HCT116 (cell line): ENCODE measurements at regions not wholly inside any gene's neighbourhood (a gene's known extent, or its start where the extent isn't known, plus 50 kb on each side); places are given as distances from the start of the nearest gene placed in this dataset.

Experiments used
- ATAC-seq: fragments of 200-7000 bp; cut with Tn5 transposase; 2 replicates; pipeline ENCODE4 v1.9.1; 2020; ENCODE audit warnings: mild to moderate bottlenecking, moderate library complexity
- BruUV-seq: library from RNA; stranded (reverse); fragments of 400-500 nt; replicated peaks from 2 replicates; lab custom pipeline; 2021; lab: Mats Ljungman, UMichigan
- CTCF ChIA-PET: fragments of 300-600 bp; sonication (Branson Sonifier 250); formaldehyde crosslinking; loops from one replicate; lab custom pipeline; 2021; ENCODE audit warnings: antibody characterized with exemption; lab: Charles Lee
- POLR2A ChIA-PET: fragments of 300-600, 350-600 bp; sonication (Branson Sonifier 250); formaldehyde crosslinking; loops from one replicate; lab custom pipeline; 2021; ENCODE audit warnings: antibody characterized with exemption; lab: Charles Lee
- RAD21 ChIA-PET, 2 experiments: fragments of 300-600 bp; sonication (Branson Sonifier 250); formaldehyde crosslinking; loops; one replicate each; lab custom pipeline; 2023; ENCODE audit warnings: low total read pairs in 2 of 2; ENCODE audit not compliant: uncharacterized antibody in 2 of 2, unreplicated experiment in 2 of 2, low non-redundant PET in 1 of 2; lab: Charles Lee
- DNase-seq: peaks from one replicate; pipeline ENCODE4 v3.0.0-alpha.2; 2010; ENCODE audit warnings: low read depth, low spot score
- H2AFZ ChIP-seq: fragments of 200-600 bp; shearing (Covaris generic), sonication (generic); 2 replicates; pipeline ENCODE4 v1.6.1; 2017; ENCODE audit warnings: low read depth, mixed run types, mixed read lengths, antibody characterized with exemption, low read length; ENCODE audit not compliant: poor library complexity, severe bottlenecking
- H3K27ac ChIP-seq: 2 replicates; pipeline ENCODE4 v1.5.1; 2012; ENCODE audit warnings: low read depth, low read length
- H3K27me3 ChIP-seq: fragments of 200-600 bp; sonication (generic); 2 replicates; pipeline ENCODE4 v1.6.1; 2016; ENCODE audit warnings: mixed run types, low read length, mixed read lengths; ENCODE audit not compliant: insufficient read depth
- H3K36me3 ChIP-seq, 2 experiments: fragments of 200-500 bp in 1 of 2; fragments of 200-600 bp in 1 of 2; sonication (Bioruptor generic) in 1 of 2; sonication (generic) in 1 of 2; 2 replicates each; pipeline versions ENCODE4 v1.5.1 to v1.6.1; 2014 to 2016; ENCODE audit warnings: low read length in 2 of 2, inconsistent platforms in 1 of 2, mixed read lengths in 1 of 2, mixed run types in 1 of 2; ENCODE audit not compliant: insufficient read depth in 2 of 2, control insufficient read depth in 1 of 2
- H3K4me1 ChIP-seq, 2 experiments: fragments of 200-600 bp in 1 of 2; sonication (generic) in 1 of 2; 2 replicates each; pipeline versions ENCODE4 v1.5.1 to v1.6.1; 2012 to 2017; ENCODE audit warnings: low read length in 2 of 2, inconsistent platforms in 1 of 2, mild to moderate bottlenecking in 1 of 2, mixed read lengths in 1 of 2, mixed run types in 1 of 2, moderate library complexity in 1 of 2; ENCODE audit not compliant: insufficient read depth in 2 of 2, control insufficient read depth in 1 of 2
- H3K4me2 ChIP-seq: fragments of 200-600 bp; sonication (generic); 2 replicates; pipeline ENCODE4 v1.6.1; 2017; ENCODE audit warnings: mixed run types, low read length, mixed read lengths
- H3K4me3 ChIP-seq, 2 experiments: fragments of 200-600 bp in 1 of 2; sonication (generic) in 1 of 2; replicated peaks in 1 of 2; 2 replicates each; pipeline ENCODE4 v1.5.1; 2011 to 2016; ENCODE audit warnings: low read length in 2 of 2, control low read depth in 1 of 2, low read depth in 1 of 2, mild to moderate bottlenecking in 1 of 2, mixed read lengths in 1 of 2, mixed run types in 1 of 2
- H3K79me2 ChIP-seq: fragments of 200-600 bp; sonication (generic); 2 replicates; pipeline ENCODE4 v1.6.1; 2017; ENCODE audit warnings: mild to moderate bottlenecking, mixed run types, low read length, moderate library complexity, mixed read lengths; ENCODE audit not compliant: insufficient read depth
- H3K9ac ChIP-seq: fragments of 200-600 bp; sonication (generic); 2 replicates; pipeline ENCODE4 v1.6.1; 2016; ENCODE audit warnings: low read length, mixed read lengths
- H3K9me2 ChIP-seq: fragments of 200-600 bp; sonication (generic), shearing (Covaris generic); 2 replicates; pipeline ENCODE4 v1.6.1; 2017; ENCODE audit warnings: mixed run types, mild to moderate bottlenecking, moderate library complexity; ENCODE audit not compliant: insufficient read depth
- H3K9me3 ChIP-seq, 2 experiments: fragments of 200-500 bp in 1 of 2; fragments of 200-600 bp in 1 of 2; sonication (Bioruptor generic) in 1 of 2; sonication (generic) in 1 of 2; 2 replicates each; pipeline ENCODE4 v1.6.1; 2014 to 2017; ENCODE audit warnings: low read length in 2 of 2, mixed read lengths in 2 of 2, inconsistent platforms in 1 of 2, low read depth in 1 of 2, mild to moderate bottlenecking in 1 of 2, mixed run types in 1 of 2, moderate library complexity in 1 of 2; ENCODE audit not compliant: control insufficient read depth in 1 of 2, insufficient read depth in 1 of 2
- H4K20me1 ChIP-seq: fragments of 200-600 bp; sonication (generic), shearing (Covaris generic); 2 replicates; pipeline ENCODE4 v1.6.1; 2017; ENCODE audit warnings: mixed run types, mild to moderate bottlenecking, moderate library complexity; ENCODE audit not compliant: insufficient read depth
- EZH2phosphoT487 ChIP-seq: fragments of 200-600 bp; IDR thresholded peaks from 2 replicates; pipeline ENCODE4 v1.6.1; 2018; ENCODE audit warnings: antibody characterized with exemption, borderline replicate concordance
- FOSL1 ChIP-seq: IDR thresholded peaks from 2 replicates; pipeline ENCODE4 v1.6.1; 2012; ENCODE audit warnings: low read depth
- POLR2A ChIP-seq: IDR thresholded peaks from 2 replicates; pipeline ENCODE4 v1.7.0; 2011; ENCODE audit warnings: borderline replicate concordance; ENCODE audit not compliant: insufficient read depth, insufficient read length; ENCODE audit errors: extremely low read depth
- SIN3A ChIP-seq: IDR thresholded peaks from 2 replicates; pipeline ENCODE4 v1.6.1; 2012; ENCODE audit warnings: low read depth
- SP1 ChIP-seq: IDR thresholded peaks from 2 replicates; pipeline ENCODE4 v1.6.1; 2012; ENCODE audit warnings: low read depth
- SRF ChIP-seq: IDR thresholded peaks from 2 replicates; pipeline ENCODE4 v1.6.1; 2012; ENCODE audit warnings: low read depth
- ZFX ChIP-seq: fragments of 450-650 bp; IDR thresholded peaks from 2 replicates; pipeline ENCODE4 v1.6.1; 2017
- intact Hi-C: fragments of 100-400 bp; cut with micrococcal nuclease; formaldehyde crosslinking; loops from 2 replicates; pipeline ENCODE4 v1.10.0; 2022
- TF ChIP-seq, protein P1 (sequence below): IDR thresholded peaks from 2 replicates; pipeline ENCODE4 v1.6.1; 2012
- TF ChIP-seq, protein P2 (sequence below): IDR thresholded peaks from 2 replicates; pipeline ENCODE4 v1.6.1; 2012; ENCODE audit warnings: low read depth

- Histone ChIP-seq H3K27me3 (no peaks in the 10 kb centered on the region), H3K27ac (no peak overlapping the region), H3K4me1 (no peaks in the 10 kb centered on the region), H3K9ac (no peak overlapping the region), H3K4me2 (no peak overlapping the region), H3K9me3 (no peaks in the 10 kb centered on the region), H3K36me3 (no peaks in the 10 kb centered on the region), H2AFZ (no peak overlapping the region), H3K79me2 (no peaks in the 10 kb centered on the region), H3K4me3 (no peak overlapping the region), H4K20me1 (no peaks in the 10 kb centered on the region), H3K9me2 (no peaks in the 10 kb centered on the region)
- ChIA-PET CTCF (no interaction called here), POLR2A (no interaction called here), RAD21 (no interaction called here)
- no TSS peak for BruUV-seq
- DNase-seq (no peak), ATAC-seq (no peak)
- intact Hi-C loops: no loop called here
- TF ChIP-seq SIN3A: no peak
- no peak for TF ChIP-seq SRF
- TF ChIP-seq FOSL1: no peak
- TF ChIP-seq EZH2phosphoT487: no peak
- TF ChIP-seq, protein P1, sequence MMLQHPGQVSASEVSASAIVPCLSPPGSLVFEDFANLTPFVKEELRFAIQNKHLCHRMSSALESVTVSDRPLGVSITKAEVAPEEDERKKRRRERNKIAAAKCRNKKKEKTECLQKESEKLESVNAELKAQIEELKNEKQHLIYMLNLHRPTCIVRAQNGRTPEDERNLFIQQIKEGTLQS: no peak
- TF ChIP-seq, protein P2, sequence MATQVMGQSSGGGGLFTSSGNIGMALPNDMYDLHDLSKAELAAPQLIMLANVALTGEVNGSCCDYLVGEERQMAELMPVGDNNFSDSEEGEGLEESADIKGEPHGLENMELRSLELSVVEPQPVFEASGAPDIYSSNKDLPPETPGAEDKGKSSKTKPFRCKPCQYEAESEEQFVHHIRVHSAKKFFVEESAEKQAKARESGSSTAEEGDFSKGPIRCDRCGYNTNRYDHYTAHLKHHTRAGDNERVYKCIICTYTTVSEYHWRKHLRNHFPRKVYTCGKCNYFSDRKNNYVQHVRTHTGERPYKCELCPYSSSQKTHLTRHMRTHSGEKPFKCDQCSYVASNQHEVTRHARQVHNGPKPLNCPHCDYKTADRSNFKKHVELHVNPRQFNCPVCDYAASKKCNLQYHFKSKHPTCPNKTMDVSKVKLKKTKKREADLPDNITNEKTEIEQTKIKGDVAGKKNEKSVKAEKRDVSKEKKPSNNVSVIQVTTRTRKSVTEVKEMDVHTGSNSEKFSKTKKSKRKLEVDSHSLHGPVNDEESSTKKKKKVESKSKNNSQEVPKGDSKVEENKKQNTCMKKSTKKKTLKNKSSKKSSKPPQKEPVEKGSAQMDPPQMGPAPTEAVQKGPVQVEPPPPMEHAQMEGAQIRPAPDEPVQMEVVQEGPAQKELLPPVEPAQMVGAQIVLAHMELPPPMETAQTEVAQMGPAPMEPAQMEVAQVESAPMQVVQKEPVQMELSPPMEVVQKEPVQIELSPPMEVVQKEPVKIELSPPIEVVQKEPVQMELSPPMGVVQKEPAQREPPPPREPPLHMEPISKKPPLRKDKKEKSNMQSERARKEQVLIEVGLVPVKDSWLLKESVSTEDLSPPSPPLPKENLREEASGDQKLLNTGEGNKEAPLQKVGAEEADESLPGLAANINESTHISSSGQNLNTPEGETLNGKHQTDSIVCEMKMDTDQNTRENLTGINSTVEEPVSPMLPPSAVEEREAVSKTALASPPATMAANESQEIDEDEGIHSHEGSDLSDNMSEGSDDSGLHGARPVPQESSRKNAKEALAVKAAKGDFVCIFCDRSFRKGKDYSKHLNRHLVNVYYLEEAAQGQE: no peak
These were observed 70.7 kb upstream of the ANKRD10 start for GRCh38 chr13:110985541-110985940.

DNA sequence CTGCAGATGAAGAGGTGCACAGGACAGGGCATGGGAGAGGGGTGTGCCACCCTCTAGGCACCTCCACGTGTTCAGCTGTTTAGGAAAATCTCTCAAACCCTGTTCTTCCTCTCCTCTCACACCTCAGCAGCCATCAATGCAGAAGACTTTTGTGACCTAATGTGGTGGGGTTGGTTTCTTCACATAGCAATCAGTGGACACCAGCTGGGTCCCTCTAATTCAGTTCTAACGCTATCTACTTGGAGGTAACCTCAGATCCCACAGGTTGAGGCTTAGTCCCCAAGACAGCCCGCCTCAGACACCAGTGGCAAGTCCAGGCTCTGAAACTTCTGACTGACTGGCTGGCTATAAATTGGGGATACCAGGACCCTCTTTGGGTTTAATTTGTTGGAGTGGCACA lies 69.9 kb upstream of the ANKRD10 start:
- Histone ChIP-seq H2AFZ (no peak overlapping the region), H4K20me1 (no peaks in the 10 kb centered on the region), H3K36me3 (0 out of 4 replicates have a peak, but pooled peaks cover 0 to 3% of the 10 kb centered on the region in 2 experiments), H3K9ac (no peak overlapping the region), H3K4me3 (no peak overlapping the region), H3K4me1 (no peaks in the 10 kb centered on the region), H3K4me2 (no peak overlapping the region), H3K27ac (no peak overlapping the region), H3K9me3 (no peaks in the 10 kb centered on the region), H3K9me2 (no peaks in the 10 kb centered on the region), H3K79me2 (no peaks in the 10 kb centered on the region), H3K27me3 (no peaks in the 10 kb centered on the region)
- RAD21 ChIA-PET: no interaction called here
- intact Hi-C loops: no loop called here
- no peak for ATAC-seq
- no TSS peak for BruUV-seq
- no peak for DNase-seq
- CTCF ChIA-PET: no interaction called here
- TF ChIP-seq ZFX (no peak), POLR2A (no peak), SP1 (no peak)
- POLR2A ChIA-PET: no interaction called here
